GM12878 (cell line): ENCODE measurements at regions not wholly inside any gene's neighbourhood (a gene's known extent, or its start where the extent isn't known, plus 50 kb on each side); places are given as distances from the start of the nearest gene placed in this dataset.

ENCODE experiments used
- ATAC-seq: fragments of 200-7000 bp; cut with Tn5 transposase; 3 replicates; pipeline ENCODE4 v1.9.1; 2020; ENCODE audit warnings: mild to moderate bottlenecking, moderate library complexity
- BruUV-seq: library from RNA; stranded (reverse); fragments of 400-500 nt; replicated peaks from 2 replicates; lab custom pipeline; 2021; lab: Mats Ljungman, UMichigan
- CTCF ChIA-PET: fragments of 300-600 bp; sonication (Branson Sonifier 250); formaldehyde crosslinking; extraction: SDS; loops from one replicate; lab custom pipeline; 2021; ENCODE audit warnings: inconsistent platforms; lab: Yijun Ruan, JAX
- POLR2A ChIA-PET: fragments of 350-600 bp; formaldehyde crosslinking; extraction: SDS; loops from one replicate; lab custom pipeline; 2021; ENCODE audit warnings: inconsistent platforms; lab: Charles Lee
- RAD21 ChIA-PET: fragments of 300-600 bp; sonication (Branson Sonifier 250); formaldehyde crosslinking; loops from one replicate; lab custom pipeline; 2023; ENCODE audit warnings: antibody characterized with exemption; ENCODE audit not compliant: unreplicated experiment; lab: Charles Lee
- SMC1A ChIA-PET: fragments of 300-600 bp; sonication (Branson Sonifier 250); formaldehyde crosslinking; loops from one replicate; lab custom pipeline; 2023; ENCODE audit not compliant: unreplicated experiment, uncharacterized antibody; lab: Charles Lee
- DNase-seq: peaks from one replicate; pipeline ENCODE4 v3.0.0-alpha.2; 2011; ENCODE audit warnings: low read depth, low spot score
- FAIRE-seq: peaks from 3 replicates; lab custom pipeline; 2011; peaks lifted over from hg19 to GRCh38; lab: Jason Lieb, UNC
- H2AFZ ChIP-seq: 2 replicates; pipeline ENCODE4 v1.6.0; 2011; ENCODE audit warnings: low read depth, low read length, control low read depth; ENCODE audit not compliant: control insufficient read depth
- H3K27ac ChIP-seq: 2 replicates; pipeline ENCODE4 v1.5.1; 2011; ENCODE audit warnings: control low read depth; ENCODE audit not compliant: control insufficient read depth, insufficient read depth
- H3K27me3 ChIP-seq, 2 experiments: replicated peaks in 1 of 2; 2 replicates each; pipeline versions ENCODE4 v1.6.0 to v1.6.1; 2011; ENCODE audit warnings: low read length in 1 of 2; ENCODE audit not compliant: control insufficient read depth in 2 of 2, insufficient read depth in 2 of 2
- H3K36me3 ChIP-seq, 2 experiments: 2 replicates each; pipeline ENCODE4 v1.5.1; 2011; ENCODE audit warnings: low read length in 1 of 2; ENCODE audit not compliant: control insufficient read depth in 2 of 2, insufficient read depth in 2 of 2
- H3K4me1 ChIP-seq: 2 replicates; pipeline ENCODE4 v1.6.1; 2011; ENCODE audit warnings: mild to moderate bottlenecking, low read length, moderate library complexity, mixed read lengths; ENCODE audit not compliant: control insufficient read depth, insufficient read depth
- H3K4me2 ChIP-seq: 2 replicates; pipeline ENCODE4 v1.6.0; 2011; ENCODE audit warnings: control low read depth; ENCODE audit not compliant: control insufficient read depth, insufficient read depth
- H3K4me3 ChIP-seq: fragments of 200-600 bp; sonication (generic); 2 replicates; pipeline ENCODE4 v1.5.1; 2016
- H3K79me2 ChIP-seq: 2 replicates; pipeline ENCODE4 v1.6.0; 2011; ENCODE audit warnings: low read length; ENCODE audit not compliant: control insufficient read depth, insufficient read depth
- H3K9ac ChIP-seq: 2 replicates; pipeline ENCODE4 v1.8.0; 2011; ENCODE audit warnings: low read length, control low read depth, mixed read lengths; ENCODE audit not compliant: control insufficient read depth, insufficient read depth
- H3K9me3 ChIP-seq: replicated peaks from 3 replicates; pipeline ENCODE4 v1.5.1; 2011; ENCODE audit warnings: mild to moderate bottlenecking, low read length; ENCODE audit not compliant: control insufficient read depth, insufficient read depth
- H4K20me1 ChIP-seq: 2 replicates; pipeline ENCODE4 v1.6.0; 2011; ENCODE audit not compliant: control insufficient read depth, insufficient read depth
- BCLAF1 ChIP-seq: fragments of 450-650 bp; IDR thresholded peaks from 2 replicates; pipeline ENCODE4 v1.6.1; 2017; ENCODE audit warnings: antibody characterized with exemption, mild to moderate bottlenecking, moderate library complexity
- GATAD2B ChIP-seq: fragments of 450-650 bp; conservative IDR thresholded peaks from 2 replicates; pipeline ENCODE4 v1.6.1; 2017; ENCODE audit warnings: low read depth, mild to moderate bottlenecking, moderate library complexity
- HDAC6 ChIP-seq: fragments of 200-600 bp; sonication (generic); IDR thresholded peaks from one replicate; pipeline ENCODE4 v1.8.0; 2017; ENCODE audit warnings: antibody characterized with exemption; ENCODE audit not compliant: unreplicated experiment
- IRF3 ChIP-seq: fragments of 450-650 bp; IDR thresholded peaks from 2 replicates; pipeline ENCODE4 v1.6.1; 2014; ENCODE audit warnings: mild to moderate bottlenecking
- IRF5 ChIP-seq: fragments of 450-650 bp; IDR thresholded peaks from 2 replicates; pipeline ENCODE4 v1.6.1; 2017; ENCODE audit warnings: borderline replicate concordance
- KLF5 ChIP-seq: fragments of 450-650 bp; IDR thresholded peaks from 2 replicates; pipeline ENCODE4 v1.6.1; 2014; ENCODE audit warnings: mild to moderate bottlenecking; ENCODE audit not compliant: partially characterized antibody
- MTA2 ChIP-seq: fragments of 450-650 bp; IDR thresholded peaks from 2 replicates; pipeline ENCODE4 v1.6.1; 2016; ENCODE audit warnings: low read depth, mild to moderate bottlenecking, moderate library complexity
- SKIL ChIP-seq: fragments of 450-650 bp; IDR thresholded peaks from 2 replicates; pipeline ENCODE4 v1.6.1; 2017; ENCODE audit warnings: mild to moderate bottlenecking, low read depth, inconsistent platforms; ENCODE audit not compliant: poor library complexity, severe bottlenecking
- TAF1 ChIP-seq: IDR thresholded peaks from 2 replicates; pipeline ENCODE4 v1.6.1; 2011; ENCODE audit warnings: mild to moderate bottlenecking, low read depth, low read length, borderline replicate concordance
- ZBTB40 ChIP-seq: fragments of 450-650 bp; IDR thresholded peaks from 2 replicates; pipeline ENCODE4 v1.6.1; 2016; ENCODE audit warnings: mild to moderate bottlenecking, moderate library complexity, borderline replicate concordance
- WGBS: methylation state at CpG from one replicate; pipeline ENCODE4 v1.1.6; 2016; ENCODE audit warnings: low lambda C conversion rate; ENCODE audit not compliant: insufficient replicate concordance, insufficient coverage; ENCODE audit errors: missing lambda C conversion rate; 5-methylcytosine and 5-hydroxymethylcytosine counted together
- in situ Hi-C: fragments of 300-500 bp; cut with MboI; formaldehyde crosslinking; loops from 9 replicates; pipeline ENCODE4 v1.14.3; 2018; ENCODE audit warnings: mixed read lengths
- intact Hi-C: fragments of 100-400 bp; cut with micrococcal nuclease; formaldehyde crosslinking; loops from one replicate; pipeline ENCODE4 v1.14.2; 2022; ENCODE audit not compliant: unreplicated experiment

GRCh38 chr18:11343096-11343495 is 193.7 kb upstream of the PIEZO2 start:
- no peaks in the 10 kb centered on the region for H3K36me3 ChIP-seq
- no peak overlapping the region for H3K27ac ChIP-seq
- H3K9ac ChIP-seq = no peak overlapping the region
- WGBS = 72% methylated on average over 4 of the region's 4 CpGs
- no peaks in the 10 kb centered on the region for H3K4me1 ChIP-seq
- H4K20me1 ChIP-seq = no peaks in the 10 kb centered on the region
- RAD21 ChIA-PET = no interaction called here
- H3K79me2 ChIP-seq = no peaks in the 10 kb centered on the region
- H2AFZ ChIP-seq = no peak overlapping the region
- BruUV-seq = no TSS peak
- no peaks in the 10 kb centered on the region; the same call in 1 of the 3 replicates for H3K9me3 ChIP-seq
- intact Hi-C loops (no loop called here), in situ Hi-C loops (loop anchor here (5.0 kb wide), 1 partner anchor 49 kb away; no protein-coding TSS in a partner anchor)
- POLR2A ChIA-PET = no interaction called here
- CTCF ChIA-PET = no interaction called here
- DNase-seq (no peak), ATAC-seq (no peak), FAIRE-seq (no peak)
- no peak overlapping the region for H3K4me3 ChIP-seq
- H3K27me3 ChIP-seq = no peaks in the 10 kb centered on the region
- no peak overlapping the region for H3K4me2 ChIP-seq
- SMC1A ChIA-PET = no interaction called here
- TF ChIP-seq IRF3 = no peak
- no peak for TF ChIP-seq SKIL
- no peak for TF ChIP-seq HDAC6
- TF ChIP-seq TAF1 = no peak
- no peak for TF ChIP-seq ZBTB40
- no peak for TF ChIP-seq KLF5
- TF ChIP-seq BCLAF1 = no peak
- no peak for TF ChIP-seq IRF5
- no peak for TF ChIP-seq GATAD2B
- TF ChIP-seq MTA2 = no peak
